ENCODE measurements at regions not wholly inside any gene's neighbourhood (a gene's known extent, or its start where the extent isn't known, plus 50 kb on each side); places are given as distances from the start of the nearest gene placed in this dataset.
"Not testable (repeated sequence)": the region's sequence is repeated elsewhere in the genome, so short reads cannot be mapped to it uniquely, and the experiment has no call there.

- H3K4me1 ChIP-seq (ENCODE audit: control insufficient read depth in 1 of 2, insufficient read depth in 2 of 2, low read length in 2 of 2); H3K27me3 Mint-ChIP-seq (ENCODE audit: low read depth in 3 of 3); intact Hi-C loops (cut with micrococcal nuclease); H3K9me3 ChIP-seq (replicated peaks in 1 of 2; ENCODE audit: control insufficient read depth in 1 of 2, insufficient read depth in 1 of 2, low read length in 2 of 2); H3K27ac Mint-ChIP-seq; DNase-seq; H3K27ac ChIP-seq (ENCODE audit: low read depth in 1 of 2, low read length in 2 of 2); H3K27me3 ChIP-seq (ENCODE audit: control insufficient read depth in 2 of 2, insufficient read depth in 2 of 2, low read length in 2 of 2); H3K9me3 Mint-ChIP-seq; H3K4me3 Mint-ChIP-seq; H3K79me2 ChIP-seq (ENCODE audit: insufficient read depth, low read length); H3K36me3 ChIP-seq (replicated peaks in 1 of 2; ENCODE audit: control insufficient read depth in 1 of 2, insufficient read depth in 2 of 2, low read length in 2 of 2); H4K20me1 ChIP-seq (ENCODE audit: insufficient read depth, low read length); H2AFZ ChIP-seq (ENCODE audit: insufficient read depth, low read depth, low read length, poor library complexity, severe bottlenecking); H3K36me3 Mint-ChIP-seq; H3K4me2 ChIP-seq (replicated peaks; ENCODE audit: extremely low read depth, low read length, poor library complexity, severe bottlenecking); H3K4me1 Mint-ChIP-seq; H3K9ac ChIP-seq (ENCODE audit: insufficient read depth, low read length, poor library complexity, severe bottlenecking); H3K4me3 ChIP-seq (replicated peaks in 1 of 3; ENCODE audit: low read depth in 2 of 3, low read length in 3 of 3): not testable (repeated sequence)
- 80% methylated on average over 1 of the region's 11 CpGs for WGBS (ENCODE audit: insufficient coverage)
Observed at GRCh38 chr1:5118292-5118691, 463.9 kb downstream of the AJAP1 start.

GRCh38 chr1:5111581-5111980 lies 457.2 kb downstream of the AJAP1 start:
- Histone ChIP-seq H3K4me2 (replicated peaks; ENCODE audit: extremely low read depth, low read length, poor library complexity, severe bottlenecking) (no peak overlapping the region), H3K27ac (ENCODE audit: low read depth in 1 of 2, low read length in 2 of 2) (no peak overlapping the region), H3K79me2 (ENCODE audit: insufficient read depth, low read length) (no peaks in the 10 kb centered on the region), H3K27me3 (ENCODE audit: control insufficient read depth in 2 of 2, insufficient read depth in 2 of 2, low read length in 2 of 2) (no peaks in the 10 kb centered on the region), H3K4me1 (ENCODE audit: control insufficient read depth in 1 of 2, insufficient read depth in 2 of 2, low read length in 2 of 2) (no peaks in the 10 kb centered on the region), H3K9me3 (replicated peaks in 1 of 2; ENCODE audit: control insufficient read depth in 1 of 2, insufficient read depth in 1 of 2, low read length in 2 of 2) (no peaks in the 10 kb centered on the region), H3K36me3 (replicated peaks in 1 of 2; ENCODE audit: control insufficient read depth in 1 of 2, insufficient read depth in 2 of 2, low read length in 2 of 2) (no peaks in the 10 kb centered on the region), H3K9ac (ENCODE audit: insufficient read depth, low read length, poor library complexity, severe bottlenecking) (no peak overlapping the region), H4K20me1 (ENCODE audit: insufficient read depth, low read length) (no peaks in the 10 kb centered on the region), H3K4me3 (replicated peaks in 1 of 3; ENCODE audit: low read depth in 2 of 3, low read length in 3 of 3) (no peak overlapping the region), H2AFZ (ENCODE audit: insufficient read depth, low read depth, low read length, poor library complexity, severe bottlenecking) (no peak overlapping the region)
- Mint-ChIP-seq H3K4me1 (no peaks in the 10 kb centered on the region), H3K4me3 (no peak overlapping the region), H3K9me3 (peaks cover 0 to 15% (median 0%) of the 10 kb centered on the region in 7 donors), H3K36me3 (no peaks in the 10 kb centered on the region), H3K27me3 (ENCODE audit: low read depth in 3 of 3) (peaks cover 0 to 1% (median 0%) of the 10 kb centered on the region in 3 donors), H3K27ac (no peak overlapping the region)
- DNase-seq: no peak
- TF ChIP-seq, protein P1, sequence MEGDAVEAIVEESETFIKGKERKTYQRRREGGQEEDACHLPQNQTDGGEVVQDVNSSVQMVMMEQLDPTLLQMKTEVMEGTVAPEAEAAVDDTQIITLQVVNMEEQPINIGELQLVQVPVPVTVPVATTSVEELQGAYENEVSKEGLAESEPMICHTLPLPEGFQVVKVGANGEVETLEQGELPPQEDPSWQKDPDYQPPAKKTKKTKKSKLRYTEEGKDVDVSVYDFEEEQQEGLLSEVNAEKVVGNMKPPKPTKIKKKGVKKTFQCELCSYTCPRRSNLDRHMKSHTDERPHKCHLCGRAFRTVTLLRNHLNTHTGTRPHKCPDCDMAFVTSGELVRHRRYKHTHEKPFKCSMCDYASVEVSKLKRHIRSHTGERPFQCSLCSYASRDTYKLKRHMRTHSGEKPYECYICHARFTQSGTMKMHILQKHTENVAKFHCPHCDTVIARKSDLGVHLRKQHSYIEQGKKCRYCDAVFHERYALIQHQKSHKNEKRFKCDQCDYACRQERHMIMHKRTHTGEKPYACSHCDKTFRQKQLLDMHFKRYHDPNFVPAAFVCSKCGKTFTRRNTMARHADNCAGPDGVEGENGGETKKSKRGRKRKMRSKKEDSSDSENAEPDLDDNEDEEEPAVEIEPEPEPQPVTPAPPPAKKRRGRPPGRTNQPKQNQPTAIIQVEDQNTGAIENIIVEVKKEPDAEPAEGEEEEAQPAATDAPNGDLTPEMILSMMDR (IDR thresholded peaks at IDR 0.05): no peak
- WGBS (ENCODE audit: insufficient coverage): 94% methylated on average over 2 of the region's 2 CpGs
- intact Hi-C loops (cut with micrococcal nuclease): no loop called here
